ENCODE measurements at regions not wholly inside any gene's neighbourhood (a gene's known extent, or its start where the extent isn't known, plus 50 kb on each side); places are given as distances from the start of the nearest gene placed in this dataset.

- H3K27me3 Mint-ChIP-seq: no peaks in the 10 kb centered on the region
- no peaks in the 10 kb centered on the region for H3K4me1 Mint-ChIP-seq
- H3K4me3 Mint-ChIP-seq: no peak overlapping the region
- H3K36me3 Mint-ChIP-seq: no peaks in the 10 kb centered on the region
- CTCF ChIA-PET: no interaction called here
- no peak for ATAC-seq
- no peak overlapping the region for H3K27ac Mint-ChIP-seq
- H3K9me3 Mint-ChIP-seq (ENCODE audit: low read depth): no peaks in the 10 kb centered on the region
- DNase-seq: no peak
Observed at GRCh38 chr20:62537649-62538292, 62.0 kb upstream of the GATA5 start.

DNA sequence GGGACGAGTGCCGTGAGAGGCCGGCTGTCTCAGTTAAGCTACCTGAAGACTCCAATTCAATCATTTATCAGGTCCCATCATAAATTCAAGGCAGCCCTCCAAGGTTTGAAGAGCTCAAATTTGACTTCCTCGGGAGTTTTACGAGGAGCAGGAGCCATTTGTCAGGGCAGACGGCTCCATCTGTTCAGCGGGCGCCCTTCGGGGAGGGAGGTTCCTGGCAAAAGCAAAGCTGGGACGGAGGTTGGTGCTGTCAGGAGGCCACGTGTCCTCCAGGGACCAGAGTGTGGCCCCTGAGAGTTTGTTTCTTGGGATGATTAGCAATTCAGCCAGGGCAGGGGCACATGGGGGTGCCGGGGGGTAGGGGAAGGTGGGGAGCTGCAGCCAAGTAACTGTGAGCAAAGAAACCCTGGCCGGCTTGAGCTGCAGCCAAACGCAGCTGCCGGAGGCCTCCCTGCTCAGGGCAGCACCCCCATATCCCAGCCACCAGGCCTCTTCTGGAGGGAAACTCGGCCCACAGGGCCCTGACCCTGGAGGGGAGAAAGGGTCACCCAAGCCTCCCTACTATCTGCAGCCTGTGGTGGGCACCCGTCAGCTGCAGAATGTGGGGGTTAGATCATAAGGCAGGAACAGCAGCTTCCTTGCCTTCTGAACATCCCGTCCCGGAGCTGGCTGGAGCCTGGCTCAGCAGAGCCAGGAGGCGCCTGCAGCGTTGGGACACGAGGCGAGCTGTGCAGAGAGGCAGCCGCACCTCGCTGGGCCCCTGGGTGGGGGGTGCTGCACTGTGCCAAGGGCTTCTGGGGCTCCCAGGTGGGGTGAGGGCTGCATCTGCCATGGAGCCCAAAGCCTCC, 63.6 kb upstream of the GATA5 start:
- no peak for ATAC-seq
- Mint-ChIP-seq H3K4me3 (no peak overlapping the region), H3K27ac (no peak overlapping the region), H3K27me3 (no peaks in the 10 kb centered on the region), H3K36me3 (no peaks in the 10 kb centered on the region), H3K4me1 (no peaks in the 10 kb centered on the region), H3K9me3 (ENCODE audit: low read depth) (no peaks in the 10 kb centered on the region)
- CTCF ChIA-PET: interaction anchor here (0.6 kb wide), 1 partner anchor 84 kb away, joined by 3 read pairs; no protein-coding TSS in a partner anchor
- no peak for DNase-seq

DNA sequence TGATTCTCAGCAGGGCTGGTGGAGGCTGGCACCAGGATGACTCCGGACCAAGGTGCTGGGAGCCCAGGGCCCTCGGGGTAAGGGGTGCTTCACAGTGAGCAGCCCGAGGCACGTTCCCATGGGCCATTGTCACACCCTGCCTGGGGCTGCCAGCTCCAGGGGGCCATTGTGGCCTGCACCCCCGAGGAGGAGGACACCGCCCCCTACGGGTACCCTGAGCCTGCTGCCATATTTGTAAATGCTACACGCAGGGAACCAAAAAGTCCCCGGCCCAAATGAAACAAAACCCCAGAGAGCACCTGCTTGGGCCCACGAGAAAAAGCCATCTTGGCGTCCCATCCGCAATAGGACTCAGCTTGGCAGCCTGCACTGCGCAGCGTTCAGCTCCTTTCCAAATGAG, 64.7 kb upstream of the GATA5 start:
- Mint-ChIP-seq H3K4me1 (no peaks in the 10 kb centered on the region), H3K4me3 (no peak overlapping the region), H3K27ac (no peak overlapping the region), H3K27me3 (no peaks in the 10 kb centered on the region), H3K9me3 (ENCODE audit: low read depth) (no peaks in the 10 kb centered on the region), H3K36me3 (no peaks in the 10 kb centered on the region)
- ATAC-seq: no peak
- CTCF ChIA-PET: interaction anchor here (1.3 kb wide), 1 partner anchor 41 kb away, joined by 3 read pairs; no protein-coding TSS in a partner anchor
- no peak for DNase-seq

DNA sequence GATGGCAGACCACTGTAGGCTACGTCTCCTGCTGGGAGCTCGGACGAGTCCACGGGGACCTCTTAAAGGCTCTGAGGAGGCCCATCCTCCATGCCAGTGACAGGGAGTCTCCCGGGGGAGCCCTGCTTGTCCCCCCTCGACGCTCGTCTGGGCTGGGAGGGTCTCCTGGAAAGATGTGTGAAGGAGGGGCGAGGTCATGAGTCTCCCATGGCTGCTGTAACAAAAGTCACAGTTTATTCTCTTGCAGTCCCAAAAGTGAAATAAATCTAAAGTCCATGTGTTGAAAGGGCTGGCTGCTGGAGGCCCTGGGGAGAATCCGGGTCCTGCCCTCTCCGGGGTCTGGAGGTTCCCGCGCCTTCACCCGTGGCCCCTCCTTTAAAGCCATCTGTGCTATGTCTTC, 67.1 kb upstream of the GATA5 start:
- CTCF ChIA-PET: no interaction called here
- Mint-ChIP-seq H3K27ac (no peak overlapping the region), H3K9me3 (ENCODE audit: low read depth) (no peaks in the 10 kb centered on the region), H3K4me3 (no peak overlapping the region), H3K27me3 (no peaks in the 10 kb centered on the region), H3K4me1 (no peaks in the 10 kb centered on the region), H3K36me3 (no peaks in the 10 kb centered on the region)
- ATAC-seq (no peak), DNase-seq (no peak)

DNA sequence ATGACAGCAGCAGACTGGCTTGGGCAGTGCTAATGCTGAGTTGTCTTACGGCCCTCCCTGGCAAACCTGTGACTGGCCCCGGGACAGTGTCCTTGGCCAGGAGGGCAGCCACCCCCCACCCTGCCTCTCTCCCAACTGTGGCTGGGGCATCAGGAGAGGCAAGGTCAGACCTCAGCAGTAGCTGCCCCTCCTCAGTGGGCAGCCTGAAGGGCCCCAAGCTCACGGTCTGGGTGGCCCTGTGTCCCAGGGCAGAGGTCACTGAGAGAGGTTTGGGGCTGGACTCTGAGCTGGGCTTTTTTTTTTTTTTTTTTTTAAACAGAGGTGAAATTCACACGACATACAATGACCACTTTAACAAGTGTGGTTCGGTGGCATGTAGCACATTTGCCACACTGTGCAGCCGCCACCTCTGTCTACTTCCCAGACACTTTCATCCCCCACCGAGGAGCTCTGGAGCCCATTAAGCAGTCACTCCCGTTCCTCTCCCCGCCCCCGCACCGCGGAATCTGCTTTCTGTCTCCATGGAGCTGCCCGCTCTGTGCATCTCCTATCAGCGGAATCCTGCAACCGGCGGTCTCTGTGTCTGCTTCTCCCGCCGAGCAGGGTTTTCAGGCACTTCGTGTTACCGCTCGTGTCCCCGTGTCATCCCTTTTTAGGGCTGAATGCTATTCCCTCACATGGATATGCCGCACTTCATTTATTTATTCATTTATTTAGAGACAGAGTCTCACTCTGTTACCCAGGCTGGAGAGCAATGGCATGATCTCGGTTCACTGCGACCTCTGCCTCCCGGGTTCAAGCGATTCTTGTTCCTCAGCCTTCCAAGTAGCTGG, 67.9 kb upstream of the GATA5 start:
- ATAC-seq (no peak), DNase-seq (no peak)
- peaks cover 3% of the 10 kb centered on the region for H3K27me3 Mint-ChIP-seq
- no peaks in the 10 kb centered on the region for H3K36me3 Mint-ChIP-seq
- H3K27ac Mint-ChIP-seq: no peak overlapping the region
- no peaks in the 10 kb centered on the region for H3K4me1 Mint-ChIP-seq
- H3K4me3 Mint-ChIP-seq: no peak overlapping the region
- H3K9me3 Mint-ChIP-seq (ENCODE audit: low read depth): no peaks in the 10 kb centered on the region
- CTCF ChIA-PET: interaction anchor here (0.7 kb wide), 1 partner anchor 20 kb away, joined by 3 read pairs; no protein-coding TSS in a partner anchor

DNA sequence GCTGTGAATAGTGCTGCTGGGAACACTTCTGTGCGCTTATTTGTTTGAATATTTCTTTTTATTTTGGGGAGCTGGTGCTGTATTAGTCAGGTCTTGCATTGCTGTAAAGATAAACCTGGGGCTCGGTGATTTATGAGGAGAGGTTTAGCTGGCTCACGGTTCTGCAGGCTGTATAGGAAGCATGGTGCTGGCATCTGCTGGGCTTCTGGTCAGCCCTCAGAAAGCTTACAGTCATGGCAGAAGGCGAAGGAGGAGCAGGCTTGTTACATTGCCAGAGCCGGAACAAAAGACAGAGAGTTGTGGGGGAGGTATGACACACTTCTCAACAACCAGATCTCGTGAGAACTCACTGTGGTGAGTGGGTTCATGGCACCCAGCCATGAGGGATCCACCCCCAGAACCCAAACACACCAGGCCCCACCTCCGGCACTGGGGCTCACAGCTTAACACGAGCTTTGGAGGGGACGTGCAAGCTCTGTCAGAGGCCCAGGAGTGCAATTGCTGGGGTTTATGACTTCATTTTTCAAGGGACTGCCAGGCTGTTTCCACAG, 68.8 kb upstream of the GATA5 start:
- no peak for ATAC-seq
- peaks cover 9% of the 10 kb centered on the region for H3K27me3 Mint-ChIP-seq
- no peaks in the 10 kb centered on the region for H3K36me3 Mint-ChIP-seq
- H3K4me3 Mint-ChIP-seq: no peak overlapping the region
- no peak for DNase-seq
- no peaks in the 10 kb centered on the region for H3K4me1 Mint-ChIP-seq
- no peak overlapping the region for H3K27ac Mint-ChIP-seq
- CTCF ChIA-PET: no interaction called here
- H3K9me3 Mint-ChIP-seq (ENCODE audit: low read depth): no peaks in the 10 kb centered on the region

GRCh38 chr20:62545271-62545670, 69.5 kb upstream of the GATA5 start:
- no peaks in the 10 kb centered on the region for H3K36me3 Mint-ChIP-seq
- no peak for DNase-seq
- no peaks in the 10 kb centered on the region for H3K4me1 Mint-ChIP-seq
- H3K27ac Mint-ChIP-seq: no peak overlapping the region
- CTCF ChIA-PET: interaction anchor here (1.2 kb wide), 1 partner anchor 72 kb away, joined by 3 read pairs; no protein-coding TSS in a partner anchor
- peaks cover 11% of the 10 kb centered on the region for H3K27me3 Mint-ChIP-seq
- H3K4me3 Mint-ChIP-seq: no peak overlapping the region
- H3K9me3 Mint-ChIP-seq (ENCODE audit: low read depth): no peaks in the 10 kb centered on the region
- ATAC-seq: no peak

GRCh38 chr20:62545901-62546525, 70.2 kb upstream of the GATA5 start:
- no peak overlapping the region for H3K4me3 Mint-ChIP-seq
- H3K27me3 Mint-ChIP-seq: peaks cover 16% of the 10 kb centered on the region
- H3K27ac Mint-ChIP-seq: no peak overlapping the region
- H3K4me1 Mint-ChIP-seq: no peaks in the 10 kb centered on the region
- no peaks in the 10 kb centered on the region for H3K36me3 Mint-ChIP-seq
- ATAC-seq (no peak), DNase-seq (no peak)
- CTCF ChIA-PET: interaction anchor here (1.2 kb wide), 1 partner anchor 71 kb away, joined by 3 read pairs; no protein-coding TSS in a partner anchor
- H3K9me3 Mint-ChIP-seq (ENCODE audit: low read depth): no peaks in the 10 kb centered on the region

GRCh38 chr20:62546606-62547005, 70.8 kb upstream of the GATA5 start:
- Mint-ChIP-seq H3K36me3 (no peaks in the 10 kb centered on the region), H3K27ac (no peak overlapping the region), H3K4me1 (no peaks in the 10 kb centered on the region), H3K4me3 (no peak overlapping the region), H3K9me3 (ENCODE audit: low read depth) (no peaks in the 10 kb centered on the region), H3K27me3 (peaks cover 19% of the 10 kb centered on the region)
- CTCF ChIA-PET: no interaction called here
- no peak for DNase-seq
- ATAC-seq: no peak

- peaks cover 24% of the 10 kb centered on the region for H3K27me3 Mint-ChIP-seq
- DNase-seq (no peak), ATAC-seq (no peak)
- H3K4me1 Mint-ChIP-seq: no peaks in the 10 kb centered on the region
- H3K27ac Mint-ChIP-seq: no peak overlapping the region
- no peak overlapping the region for H3K4me3 Mint-ChIP-seq
- CTCF ChIA-PET: no interaction called here
- H3K9me3 Mint-ChIP-seq (ENCODE audit: low read depth): no peaks in the 10 kb centered on the region
- no peaks in the 10 kb centered on the region for H3K36me3 Mint-ChIP-seq
Observed at GRCh38 chr20:62547364-62547763, 71.6 kb upstream of the GATA5 start.

DNA sequence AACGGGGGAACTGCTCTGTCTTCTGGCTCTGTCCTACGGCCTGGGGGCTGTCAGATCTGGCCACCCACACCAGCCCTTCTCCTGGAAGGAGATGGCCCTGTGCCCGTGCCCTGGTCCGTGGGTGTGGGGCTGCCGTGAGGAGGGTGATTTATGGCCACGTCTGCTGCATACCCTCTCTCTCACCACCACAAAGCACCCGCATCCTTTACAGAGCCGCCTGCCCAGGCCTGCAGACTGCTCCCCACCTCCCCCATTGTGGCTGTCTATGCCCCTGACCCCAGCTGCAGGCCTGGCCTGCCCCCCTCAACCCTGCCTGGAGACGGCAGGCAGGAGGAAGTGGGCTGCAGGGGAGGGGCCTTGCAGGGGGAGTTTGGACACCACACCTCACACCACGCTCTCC, 72.7 kb upstream of the GATA5 start:
- DNase-seq (no peak), ATAC-seq (no peak)
- CTCF ChIA-PET: no interaction called here
- H3K9me3 Mint-ChIP-seq (ENCODE audit: low read depth): no peaks in the 10 kb centered on the region
- no peaks in the 10 kb centered on the region for H3K4me1 Mint-ChIP-seq
- H3K27me3 Mint-ChIP-seq: peaks cover 31% of the 10 kb centered on the region
- no peak overlapping the region for H3K4me3 Mint-ChIP-seq
- no peak overlapping the region for H3K27ac Mint-ChIP-seq
- no peaks in the 10 kb centered on the region for H3K36me3 Mint-ChIP-seq

GRCh38 chr20:62549029-62549428, 73.2 kb upstream of the GATA5 start:
- H3K9me3 Mint-ChIP-seq (ENCODE audit: low read depth): no peaks in the 10 kb centered on the region
- no peaks in the 10 kb centered on the region for H3K4me1 Mint-ChIP-seq
- peaks cover 37% of the 10 kb centered on the region for H3K27me3 Mint-ChIP-seq
- no peak for DNase-seq
- ATAC-seq: no peak
- H3K27ac Mint-ChIP-seq: no peak overlapping the region
- H3K36me3 Mint-ChIP-seq: no peaks in the 10 kb centered on the region
- CTCF ChIA-PET: no interaction called here
- H3K4me3 Mint-ChIP-seq: no peak overlapping the region

DNA sequence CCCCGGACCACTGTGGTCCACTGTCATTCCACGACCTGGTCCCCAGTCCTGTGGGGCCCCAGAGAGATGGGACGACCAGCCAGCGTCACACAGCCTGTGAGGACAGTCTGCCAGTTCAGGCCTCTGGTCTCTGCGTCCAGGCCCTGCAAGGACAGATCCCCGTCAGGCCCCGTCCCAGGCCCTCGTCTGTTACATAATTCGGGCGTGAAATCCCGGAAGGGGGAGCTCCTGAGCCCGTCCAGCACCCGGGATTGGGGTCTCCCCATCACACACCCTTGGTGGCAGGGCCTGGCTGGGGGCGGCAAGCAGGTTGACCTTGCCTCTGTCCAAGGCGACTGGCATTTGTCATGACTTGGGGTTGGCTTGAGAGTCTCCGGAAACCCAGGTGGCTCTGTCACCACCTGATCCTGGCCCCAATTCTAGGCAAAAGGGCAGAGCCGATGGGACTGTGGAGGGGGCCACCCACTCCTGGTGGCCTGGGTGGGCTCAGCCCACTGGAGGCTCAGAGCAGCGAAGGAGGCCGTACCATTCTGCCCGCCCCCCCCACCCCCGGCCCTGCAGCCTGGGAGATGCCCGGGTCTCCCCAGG, 73.8 kb upstream of the GATA5 start:
- Mint-ChIP-seq H3K27ac (no peak overlapping the region), H3K27me3 (peaks cover 37% of the 10 kb centered on the region), H3K9me3 (ENCODE audit: low read depth) (no peaks in the 10 kb centered on the region), H3K36me3 (no peaks in the 10 kb centered on the region), H3K4me1 (no peaks in the 10 kb centered on the region), H3K4me3 (no peak overlapping the region)
- DNase-seq (no peak), ATAC-seq (no peak)
- CTCF ChIA-PET: no interaction called here

All from activated CD8-positive, alpha-beta memory T cell treated with anti-CD3 and anti-CD28 coated beads, Interleukin-2, amount 10 ng/mL, durations not matched to agents 7 days and 5 days (primary cell).